Colonic mucosa (tissue), 4 donors: ENCODE measurements at regions not wholly inside any gene's neighbourhood (a gene's known extent, or its start where the extent isn't known, plus 50 kb on each side); places are given as distances from the start of the nearest gene placed in this dataset.

ENCODE experiments used
- DNase-seq: peaks from one replicate; pipeline ENCODE4 v3.0.0-alpha.2; 2020
- H3K27ac ChIP-seq: fragments of 200-600 bp; one replicate; pipeline ENCODE4 v1.8.0; 2021
- H3K27me3 ChIP-seq: fragments of 200-600 bp; one replicate; pipeline ENCODE4 v1.8.0; 2021
- H3K36me3 ChIP-seq: fragments of 200-600 bp; one replicate; pipeline ENCODE4 v1.8.0; 2021
- H3K4me1 ChIP-seq: fragments of 200-600 bp; one replicate; pipeline ENCODE4 v1.8.0; 2021; ENCODE audit warnings: mild to moderate bottlenecking
- H3K4me3 ChIP-seq: fragments of 200-600 bp; one replicate; pipeline ENCODE4 v1.8.0; 2021
- H3K9ac ChIP-seq, 2 donors: one replicate each; pipeline ENCODE4 v1.7.0; 2013; ENCODE audit warnings: control low read depth in 2 of 2, low read depth in 2 of 2, low read length in 2 of 2
- H3K9me3 ChIP-seq: fragments of 200-600 bp; one replicate; pipeline ENCODE4 v1.8.0; 2021
- CTCF ChIP-seq: fragments of 200-600 bp; IDR thresholded peaks from one replicate; pipeline ENCODE4 v1.8.0; 2022; ENCODE audit warnings: antibody characterized with exemption, mild to moderate bottlenecking
- intact Hi-C: fragments of 100-400 bp; cut with DNase I; formaldehyde crosslinking; loops from one replicate; pipeline ENCODE4 v1.14.1; 2022
- donor health status: healthy.
- donor health status: DM: no; HTN: no; CAD: no.
- donor health status: DM: no; HTN: no; CAD: no.

GRCh38 chr11:80146232-80146631 lies 705.4 kb upstream of the TENM4 start:
- no peaks in the 10 kb centered on the region for H3K9me3 ChIP-seq
- H3K27me3 ChIP-seq: no peaks in the 10 kb centered on the region
- H3K27ac ChIP-seq: no peak overlapping the region
- H3K4me3 ChIP-seq: no peak overlapping the region
- no peak for TF ChIP-seq CTCF
- DNase-seq: no peak
- intact Hi-C loops: no loop called here
- no peaks in the 10 kb centered on the region for H3K4me1 ChIP-seq
- no peak overlapping the region for H3K9ac ChIP-seq
- H3K36me3 ChIP-seq: no peaks in the 10 kb centered on the region

- intact Hi-C loops: no loop called here
- no peaks in the 10 kb centered on the region for H3K9me3 ChIP-seq
- DNase-seq: no peak
- H3K4me1 ChIP-seq: no peaks in the 10 kb centered on the region
- no peak for TF ChIP-seq CTCF
- no peak overlapping the region for H3K9ac ChIP-seq
- no peaks in the 10 kb centered on the region for H3K36me3 ChIP-seq
- H3K4me3 ChIP-seq: no peak overlapping the region
- no peak overlapping the region for H3K27ac ChIP-seq
- H3K27me3 ChIP-seq: no peaks in the 10 kb centered on the region
Measured at GRCh38 chr11:80144897-80145594, 704.2 kb upstream of the TENM4 start.

GRCh38 chr11:80136991-80137390 lies 696.2 kb upstream of the TENM4 start:
- no peak for TF ChIP-seq CTCF
- Histone ChIP-seq H3K4me3 (no peak overlapping the region), H3K9ac (no peak overlapping the region), H3K27ac (no peak overlapping the region), H3K36me3 (no peaks in the 10 kb centered on the region), H3K4me1 (no peaks in the 10 kb centered on the region), H3K9me3 (no peaks in the 10 kb centered on the region), H3K27me3 (no peaks in the 10 kb centered on the region)
- intact Hi-C loops: no loop called here
- no peak for DNase-seq

- no peak overlapping the region for H3K4me3 ChIP-seq
- intact Hi-C loops: no loop called here
- no peaks in the 10 kb centered on the region for H3K9me3 ChIP-seq
- H3K4me1 ChIP-seq: no peaks in the 10 kb centered on the region
- no peak overlapping the region for H3K27ac ChIP-seq
- no peak for DNase-seq
- H3K9ac ChIP-seq: no peak overlapping the region
- no peak for TF ChIP-seq CTCF
- no peaks in the 10 kb centered on the region for H3K27me3 ChIP-seq
- no peaks in the 10 kb centered on the region for H3K36me3 ChIP-seq
Measured at GRCh38 chr11:80129396-80129795, 688.6 kb upstream of the TENM4 start.

- no peak overlapping the region for H3K27ac ChIP-seq
- no peaks in the 10 kb centered on the region for H3K27me3 ChIP-seq
- H3K4me3 ChIP-seq: no peak overlapping the region
- no peaks in the 10 kb centered on the region for H3K36me3 ChIP-seq
- no peak for TF ChIP-seq CTCF
- H3K9ac ChIP-seq: no peak overlapping the region
- H3K9me3 ChIP-seq: no peaks in the 10 kb centered on the region
- no peaks in the 10 kb centered on the region for H3K4me1 ChIP-seq
- intact Hi-C loops: no loop called here
- DNase-seq: no peak
Measured at GRCh38 chr11:80122211-80122610, 681.4 kb upstream of the TENM4 start.
